HG03457 (cell line): ENCODE measurements at regions not wholly inside any gene's neighbourhood (a gene's known extent, or its start where the extent isn't known, plus 50 kb on each side); places are given as distances from the start of the nearest gene placed in this dataset.

ENCODE experiments used
- ATAC-seq: cut with Tn5 transposase; IDR thresholded peaks from one replicate; pipeline ENCODE4 v1.9.1; 2021; ENCODE audit warnings: moderate number of reproducible peaks; ENCODE audit not compliant: unreplicated experiment

- no peak for ATAC-seq
Measured at GRCh38 chr12:41936333-41936732, 208.3 kb downstream of the GXYLT1 start.

- no peak for ATAC-seq
Measured at GRCh38 chr12:41935911-41936310, 208.8 kb downstream of the GXYLT1 start.

- no peak for ATAC-seq
Measured at GRCh38 chr12:41932470-41932991, 212.1 kb downstream of the GXYLT1 start.

GRCh38 chr12:41930866-41931437, 213.7 kb downstream of the GXYLT1 start:
- ATAC-seq, result no peak

- ATAC-seq, result no peak
Measured at GRCh38 chr12:41924111-41924510, 220.6 kb downstream of the GXYLT1 start.

GRCh38 chr12:41923351-41923750, 221.3 kb downstream of the GXYLT1 start:
- ATAC-seq, result no peak

GRCh38 chr12:41920355-41920754, 224.3 kb downstream of the GXYLT1 start:
- ATAC-seq, result no peak

- no peak for ATAC-seq
Measured at GRCh38 chr12:41919526-41920261, 225.0 kb downstream of the GXYLT1 start.

- no peak for ATAC-seq
Measured at GRCh38 chr12:41919048-41919447, 225.6 kb downstream of the GXYLT1 start.

- ATAC-seq, result no peak
Measured at GRCh38 chr12:41917938-41918341, 226.7 kb downstream of the GXYLT1 start.

GRCh38 chr12:41917181-41917580, 227.5 kb downstream of the GXYLT1 start:
- peak; percentile 64 for ATAC-seq

- no peak for ATAC-seq
Measured at GRCh38 chr12:41910578-41911320, 233.9 kb downstream of the GXYLT1 start.

- ATAC-seq, result no peak
Measured at GRCh38 chr12:41908206-41908605, 236.5 kb downstream of the GXYLT1 start.

- ATAC-seq, result no peak
Measured at GRCh38 chr12:41907550-41907949, 237.1 kb downstream of the GXYLT1 start.

GRCh38 chr12:41907021-41907420, 237.7 kb downstream of the GXYLT1 start:
- ATAC-seq, result no peak

- no peak for ATAC-seq
Measured at GRCh38 chr12:41905759-41906297, 238.8 kb downstream of the GXYLT1 start.

GRCh38 chr12:41905073-41905758, 239.5 kb downstream of the GXYLT1 start:
- ATAC-seq, result no peak

GRCh38 chr12:41904041-41904440, 240.6 kb downstream of the GXYLT1 start:
- no peak for ATAC-seq

- ATAC-seq, result no peak
Measured at GRCh38 chr12:41903014-41903708, 241.5 kb downstream of the GXYLT1 start.

GRCh38 chr12:41899577-41899976, 245.1 kb downstream of the GXYLT1 start:
- ATAC-seq, result no peak
